DMS 273 (cell line): ENCODE measurements at regions not wholly inside any gene's neighbourhood (a gene's known extent, or its start where the extent isn't known, plus 50 kb on each side); places are given as distances from the start of the nearest gene placed in this dataset.

Source experiments
- DNase-seq: peaks from one replicate; lab custom pipeline; 2025; ENCODE audit not compliant: unreplicated experiment; lab: John Stamatoyannopoulos, UW

- no peak for DNase-seq
Measured at GRCh38 chr3:24905266-24905665, 410.6 kb upstream of the THRB start.

- no peak for DNase-seq
Measured at GRCh38 chr3:24907106-24907505, 412.5 kb upstream of the THRB start.

GRCh38 chr3:24911076-24911475 is 416.4 kb upstream of the THRB start:
- no peak for DNase-seq

- no peak for DNase-seq
Measured at GRCh38 chr3:24915639-24916038, 421.0 kb upstream of the THRB start.

GRCh38 chr3:24917908-24918307 is 423.3 kb upstream of the THRB start:
- no peak for DNase-seq

GRCh38 chr3:24923570-24923969 is 428.9 kb upstream of the THRB start:
- DNase-seq, result no peak

GRCh38 chr3:24929521-24929920 is 434.9 kb upstream of the THRB start:
- DNase-seq, result no peak

GRCh38 chr3:24933401-24933800 is 438.8 kb upstream of the THRB start:
- DNase-seq, result no peak

GRCh38 chr3:24936574-24936973 is 441.9 kb upstream of the THRB start:
- DNase-seq, result no peak

- DNase-seq, result no peak
Measured at GRCh38 chr3:24937228-24937627, 442.6 kb upstream of the THRB start.

GRCh38 chr3:24937780-24938179 is 443.1 kb upstream of the THRB start:
- no peak for DNase-seq

GRCh38 chr3:24943961-24944360 is 449.3 kb upstream of the THRB start:
- no peak for DNase-seq

GRCh38 chr3:24944805-24945520 is 450.3 kb upstream of the THRB start:
- DNase-seq, result no peak

GRCh38 chr3:24945563-24945962 is 450.9 kb upstream of the THRB start:
- no peak for DNase-seq

GRCh38 chr3:24947103-24947502 is 452.5 kb upstream of the THRB start:
- no peak for DNase-seq

- DNase-seq, result no peak
Measured at GRCh38 chr3:24951180-24951579, 456.5 kb upstream of the THRB start.

GRCh38 chr3:24952388-24952787 is 457.7 kb upstream of the THRB start:
- DNase-seq, result no peak

GRCh38 chr3:24953060-24953771 is 458.6 kb upstream of the THRB start:
- DNase-seq, result no peak

- no peak for DNase-seq
Measured at GRCh38 chr3:24956613-24957012, 462.0 kb upstream of the THRB start.

- no peak for DNase-seq
Measured at GRCh38 chr3:24958271-24958670, 463.6 kb upstream of the THRB start.

- no peak for DNase-seq
Measured at GRCh38 chr3:24958910-24959447, 464.3 kb upstream of the THRB start.
